ENCODE measurements at regions not wholly inside any gene's neighbourhood (a gene's known extent, or its start where the extent isn't known, plus 50 kb on each side); places are given as distances from the start of the nearest gene placed in this dataset.
"Not testable (repeated sequence)": the region's sequence is repeated elsewhere in the genome, so short reads cannot be mapped to it uniquely, and the experiment has no call there.

DNA sequence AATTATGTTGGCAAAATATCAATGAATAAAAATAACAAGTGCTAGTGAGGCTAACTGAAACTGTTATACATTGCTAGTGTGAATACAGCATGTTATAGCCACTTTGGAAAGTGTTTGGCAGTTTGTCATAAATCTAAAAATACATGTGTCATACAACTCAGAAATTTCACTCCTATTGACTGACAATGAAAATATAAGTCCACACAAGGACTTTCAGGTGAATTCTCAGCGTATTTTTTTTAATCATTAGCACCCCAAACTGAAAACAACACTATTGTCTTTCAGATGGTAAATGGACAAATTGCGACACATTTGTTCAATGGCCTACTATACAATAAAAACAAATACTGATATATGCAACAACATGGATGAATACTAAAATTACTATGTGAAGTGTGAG lies 884.8 kb downstream of the TRIB2 start:
- no peak for DNase-seq

DNA sequence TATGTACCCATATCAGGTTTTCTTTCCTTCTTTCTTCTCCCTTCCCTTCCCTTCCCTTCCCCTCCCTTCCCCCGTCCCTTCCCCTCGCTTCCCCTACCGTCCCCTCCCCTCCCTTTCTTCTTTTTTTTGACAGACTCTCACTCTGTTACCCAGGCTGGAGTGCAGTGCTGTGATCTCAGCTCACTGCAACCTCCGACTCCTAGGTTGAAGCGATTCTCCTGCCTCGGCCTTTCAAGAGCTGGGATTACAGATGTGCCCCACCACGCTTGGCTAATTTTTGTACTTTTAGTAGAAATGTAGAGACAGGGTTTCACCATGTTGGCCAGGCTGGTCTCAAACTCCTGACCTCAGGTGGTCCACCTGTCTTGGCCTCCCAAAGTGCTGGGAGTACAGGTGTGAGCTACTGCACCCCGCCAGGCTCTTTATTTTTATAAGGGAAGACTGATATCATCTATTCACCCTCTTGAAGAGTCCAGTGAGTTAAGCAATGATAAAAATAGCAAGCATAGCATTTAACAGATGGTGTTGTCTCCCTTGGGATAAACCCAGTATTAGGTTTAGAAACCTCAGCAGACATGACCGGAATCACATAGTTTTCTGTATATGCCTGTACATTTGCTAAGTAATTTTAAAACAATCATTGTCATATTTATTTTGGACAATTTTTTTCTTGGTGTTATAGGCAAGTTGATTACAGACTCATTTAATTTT lies 888.4 kb downstream of the TRIB2 start:
- peak in 1 of 3 donors; percentile 20 for DNase-seq

DNA sequence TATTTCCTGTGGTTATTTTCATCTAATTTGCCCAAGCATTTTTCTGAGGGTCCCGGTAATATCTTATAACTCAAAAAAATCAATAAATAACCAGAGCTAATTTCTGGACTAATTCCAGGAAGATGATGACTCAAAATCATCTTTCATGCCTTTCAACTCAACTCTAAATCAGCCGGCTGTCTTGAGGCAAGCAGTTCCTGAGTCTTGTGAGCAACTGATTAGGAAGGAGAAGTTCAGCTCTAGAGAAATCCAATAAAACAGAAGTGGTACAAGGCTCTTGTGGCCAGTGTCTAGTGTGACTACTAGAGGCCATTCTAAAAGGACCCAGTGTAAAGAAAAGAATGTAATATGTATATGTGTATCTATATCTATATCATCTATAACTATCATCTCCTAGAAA lies 890.4 kb downstream of the TRIB2 start:
- DNase-seq, result no peak

DNA sequence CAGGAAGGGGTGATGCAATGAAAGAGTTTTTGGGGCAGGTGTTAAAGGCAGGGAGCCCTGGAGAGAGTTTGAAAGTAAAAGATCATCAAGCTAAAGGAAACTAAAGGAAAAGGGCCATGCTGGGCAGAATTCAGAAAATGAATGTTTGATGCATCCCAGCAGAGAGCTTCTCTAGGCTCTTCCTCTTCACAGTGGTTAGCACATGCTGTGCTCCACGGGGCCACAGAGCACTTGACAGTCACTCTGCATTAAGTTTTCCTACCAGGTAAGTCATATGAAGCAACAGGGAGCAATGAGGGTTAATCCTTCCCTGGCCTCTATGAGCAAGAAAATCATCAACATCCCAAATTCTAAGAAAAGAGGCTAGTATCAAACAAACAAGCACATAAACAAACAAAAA lies 895.2 kb downstream of the TRIB2 start:
- no peak for DNase-seq

DNA sequence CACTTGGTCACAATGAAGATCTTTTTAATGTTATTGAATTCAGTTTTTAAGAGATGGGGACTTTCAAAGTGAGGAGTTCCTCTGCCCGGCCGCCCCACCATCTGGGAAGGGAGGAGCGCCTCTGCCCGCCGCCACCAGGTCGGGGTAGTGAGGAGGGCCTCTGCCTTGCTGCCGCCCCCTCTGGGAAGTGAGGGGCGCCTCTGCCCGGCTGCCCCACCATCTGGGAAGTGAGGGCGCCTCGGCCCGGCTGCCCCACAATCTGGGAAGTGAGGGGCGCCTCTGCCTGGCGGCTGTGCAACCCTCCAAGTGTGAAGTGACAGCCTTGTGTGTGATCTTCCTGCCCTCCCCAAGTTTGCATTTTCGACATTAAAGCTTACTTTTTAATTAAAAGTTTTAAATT lies 899.3 kb downstream of the TRIB2 start:
- no peak for DNase-seq

DNA sequence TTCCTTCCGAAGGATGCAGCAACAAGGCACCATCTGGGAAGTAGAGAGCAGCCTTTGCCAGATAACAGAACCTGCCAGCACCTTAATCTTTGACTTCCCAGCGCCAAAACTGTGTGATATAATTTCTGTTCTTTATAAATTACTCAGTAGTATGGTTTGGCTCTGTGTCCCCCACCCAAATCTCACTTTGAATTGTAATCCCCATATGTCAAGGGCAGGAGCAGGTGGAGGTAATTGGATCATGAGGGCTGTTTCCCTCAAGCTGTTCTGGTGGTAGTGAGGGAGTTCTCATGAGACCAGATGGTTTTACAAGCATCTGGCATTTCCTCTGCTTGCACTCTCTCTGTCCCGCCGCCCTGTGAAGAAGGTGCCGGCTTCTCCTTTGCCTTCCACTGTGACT lies 899.9 kb downstream of the TRIB2 start:
- peak in 1 of 3 donors; percentile 4 for DNase-seq

DNA sequence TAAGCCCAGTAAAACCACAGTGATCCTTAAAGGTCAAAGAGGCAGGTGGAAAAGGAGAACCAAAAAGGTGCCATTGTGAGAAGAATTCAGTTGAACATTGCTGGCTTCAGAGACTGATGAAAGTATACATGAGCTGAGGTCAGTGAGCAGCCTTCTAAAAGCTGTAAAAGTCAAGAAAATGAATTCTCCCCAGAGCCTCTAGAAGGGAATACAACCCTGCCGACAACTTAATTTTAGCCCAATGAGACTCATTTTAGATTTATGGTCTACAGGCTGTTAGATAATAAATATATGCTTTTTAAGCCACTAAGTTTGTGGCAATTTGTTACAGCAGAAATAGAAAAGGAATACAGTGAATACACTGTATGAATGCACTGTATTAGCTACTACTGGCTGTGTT lies 911.4 kb downstream of the TRIB2 start:
- no peak for DNase-seq

DNA sequence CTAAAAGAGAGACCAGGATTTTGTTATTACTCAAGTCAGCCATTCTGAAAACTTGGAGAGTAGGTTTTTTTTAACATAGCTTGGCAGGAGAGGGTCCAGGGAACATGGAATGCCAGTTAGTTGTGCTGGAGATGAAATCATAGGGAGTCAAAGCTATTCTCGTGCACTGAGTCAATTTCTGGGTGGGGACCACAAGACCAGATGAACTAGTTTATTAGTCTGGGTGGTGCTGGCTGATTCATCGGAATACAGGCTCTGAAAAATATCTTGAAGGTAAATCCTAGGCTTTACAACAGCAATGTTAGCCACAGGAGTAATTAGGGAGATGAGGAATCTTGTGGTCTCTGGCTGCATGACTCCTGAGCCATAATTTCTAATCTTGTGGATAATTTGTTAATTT lies 921.4 kb downstream of the TRIB2 start:
- DNase-seq, result no peak

DNA sequence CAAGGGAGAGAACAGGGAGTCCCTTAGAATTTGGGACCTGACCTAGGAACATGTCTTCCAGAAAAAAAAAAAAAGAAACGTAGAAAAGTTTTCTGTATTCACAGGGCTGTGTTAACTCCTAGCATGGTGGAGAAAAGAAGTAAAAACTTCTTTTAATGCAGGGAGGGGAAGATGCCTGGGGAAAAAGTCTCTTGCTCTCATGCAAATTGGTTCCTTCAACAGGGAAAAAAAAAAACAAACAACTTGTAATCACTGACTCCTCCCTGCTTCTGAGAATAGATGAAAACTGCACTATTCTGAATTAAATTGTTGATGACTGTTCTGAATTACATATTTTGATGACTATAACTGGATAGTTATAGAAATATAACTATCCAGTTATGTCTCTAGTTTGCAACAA lies 933.2 kb downstream of the TRIB2 start:
- DNase-seq, result no peak

DNA sequence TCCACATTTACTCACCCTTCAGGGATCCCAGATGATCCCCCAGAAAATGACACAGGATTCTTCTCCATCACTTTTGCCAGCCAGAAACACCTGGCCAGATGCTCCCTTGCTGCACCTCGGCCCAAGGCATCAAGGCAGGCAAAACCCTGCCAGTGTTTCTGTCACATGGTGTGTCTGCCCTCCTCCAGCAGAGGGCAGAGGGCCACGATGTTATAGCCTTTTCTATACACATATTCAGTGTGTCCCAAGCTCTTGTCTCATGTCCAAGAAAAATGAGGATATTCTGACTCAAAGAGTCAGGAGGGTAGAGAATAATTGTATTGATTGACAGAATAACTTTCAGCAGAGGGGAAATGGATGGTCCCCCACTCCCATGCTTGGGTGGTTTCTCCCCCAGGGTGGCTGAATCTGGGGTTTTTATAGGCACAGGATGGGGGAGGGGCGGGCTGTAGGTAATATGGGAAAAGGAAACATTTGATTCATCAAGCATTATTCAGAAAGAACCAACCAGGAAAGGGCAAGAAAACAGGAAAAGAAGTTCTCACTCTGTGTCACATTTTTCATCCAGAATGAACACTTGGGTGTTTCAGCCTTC lies 933.9 kb downstream of the TRIB2 start:
- no peak for DNase-seq

DNA sequence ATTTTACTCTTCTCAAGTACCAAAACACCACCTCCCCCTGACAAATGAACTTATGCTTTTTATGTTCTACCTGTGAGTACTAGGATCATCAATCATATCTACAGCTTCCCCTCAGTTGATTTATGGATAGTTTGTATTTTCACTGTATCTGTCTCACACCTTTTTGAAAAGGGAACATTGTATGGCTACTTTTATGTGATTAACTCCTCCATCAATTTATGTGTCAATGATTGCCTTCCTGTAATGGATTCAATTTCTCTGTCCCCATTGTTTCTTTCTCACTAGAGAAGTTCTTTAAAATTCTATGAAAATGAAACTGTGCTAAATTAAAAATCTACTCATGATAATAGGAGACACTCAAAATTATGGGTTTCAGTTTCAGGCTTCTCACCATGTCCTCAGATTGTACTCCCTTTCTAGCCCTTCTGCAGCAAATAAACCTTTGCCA lies 935.0 kb downstream of the TRIB2 start:
- DNase-seq, result no peak

DNA sequence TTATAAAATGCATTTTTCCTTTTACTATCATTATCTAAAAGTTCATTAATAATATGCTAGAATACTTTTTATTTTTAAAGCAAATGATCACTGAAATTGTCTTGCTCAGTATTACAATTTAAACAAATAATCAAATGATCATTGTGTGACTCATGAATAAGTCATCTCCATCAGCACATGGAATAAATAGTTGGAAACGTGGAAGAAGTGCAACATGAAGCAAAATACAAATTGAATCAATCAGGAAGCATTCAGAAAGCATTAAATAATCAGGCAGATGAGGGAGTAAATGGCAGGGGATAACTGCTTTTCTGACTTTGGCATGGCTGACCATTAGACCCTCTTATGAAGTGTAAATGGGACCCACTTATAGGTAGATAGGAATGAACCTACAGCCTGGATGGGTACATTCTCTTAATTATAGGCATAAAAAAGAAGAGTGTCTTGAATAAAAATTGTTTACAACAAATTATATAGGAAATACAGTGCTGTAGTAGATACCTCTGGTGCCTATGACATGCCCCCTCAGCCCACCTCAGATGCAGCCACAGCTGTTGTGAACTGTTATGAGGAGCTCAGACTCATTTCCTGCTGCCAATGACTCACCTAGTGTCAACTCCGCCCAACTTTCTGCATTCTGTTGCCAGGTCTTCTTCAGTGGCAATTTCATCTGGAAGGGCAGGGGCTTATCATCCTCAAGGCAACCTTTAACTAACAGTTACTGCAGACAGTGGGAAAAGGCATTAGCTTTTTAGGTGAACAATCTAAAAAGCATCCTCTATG lies 936.0 kb downstream of the TRIB2 start:
- peak in 1 of 3 donors; percentile 34 for DNase-seq

DNA sequence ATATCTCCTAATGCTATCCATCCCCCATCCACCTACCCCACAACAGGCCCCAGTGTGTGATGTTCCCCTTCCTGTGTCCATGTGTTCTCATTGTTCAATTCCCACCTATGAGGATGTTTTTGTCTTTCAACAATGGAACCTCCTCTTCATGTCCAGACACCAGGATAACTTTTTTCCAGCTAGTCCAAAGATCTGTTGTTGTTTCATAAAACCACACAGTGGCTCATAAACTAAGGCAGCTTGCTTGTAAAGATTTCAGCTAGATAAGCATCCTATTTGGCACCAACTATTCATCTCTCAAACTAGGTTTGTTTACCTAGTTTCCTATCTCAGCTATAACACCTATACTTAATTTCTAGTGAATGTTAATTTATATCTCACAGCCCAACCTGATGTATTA lies 937.7 kb downstream of the TRIB2 start:
- no peak for DNase-seq

DNA sequence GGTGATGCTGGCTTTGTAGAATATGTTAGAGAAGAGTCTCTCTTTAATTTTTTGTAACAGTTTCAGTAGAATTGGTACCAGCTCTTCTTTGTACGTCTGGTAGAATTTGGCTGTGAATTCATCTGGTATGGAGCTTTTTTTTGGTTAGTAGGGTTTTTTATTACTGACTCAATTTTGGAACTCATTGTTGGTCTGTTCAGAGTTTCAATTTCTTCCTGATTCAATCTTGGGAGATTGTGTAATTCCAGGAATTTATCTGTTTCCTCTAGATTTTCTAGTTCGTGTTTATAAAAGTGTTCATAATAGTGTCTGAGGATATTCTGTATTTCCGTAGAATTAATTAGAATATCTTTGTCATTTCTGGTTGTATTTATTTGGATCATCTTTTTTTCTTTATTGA lies 943.5 kb downstream of the TRIB2 start:
- no peak for DNase-seq

DNA sequence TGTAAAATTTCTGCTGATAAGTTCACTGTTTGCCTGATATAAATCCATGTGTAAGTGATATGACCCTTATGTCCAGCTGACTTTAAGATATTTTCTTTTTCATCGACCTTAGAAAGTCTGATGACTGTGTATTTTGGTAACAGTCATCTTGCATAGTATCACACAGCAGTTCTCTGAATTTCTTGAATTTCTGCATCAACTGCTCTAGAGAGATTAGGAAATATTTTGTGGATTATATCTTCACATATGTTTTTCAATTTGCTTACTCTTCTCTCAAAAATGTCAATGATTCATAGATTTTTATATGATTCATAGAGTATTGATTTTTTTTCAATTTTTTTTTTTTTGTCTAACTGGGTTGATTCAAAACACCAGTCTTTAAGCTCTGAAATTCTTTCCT lies 945.3 kb downstream of the TRIB2 start:
- no peak for DNase-seq

DNA sequence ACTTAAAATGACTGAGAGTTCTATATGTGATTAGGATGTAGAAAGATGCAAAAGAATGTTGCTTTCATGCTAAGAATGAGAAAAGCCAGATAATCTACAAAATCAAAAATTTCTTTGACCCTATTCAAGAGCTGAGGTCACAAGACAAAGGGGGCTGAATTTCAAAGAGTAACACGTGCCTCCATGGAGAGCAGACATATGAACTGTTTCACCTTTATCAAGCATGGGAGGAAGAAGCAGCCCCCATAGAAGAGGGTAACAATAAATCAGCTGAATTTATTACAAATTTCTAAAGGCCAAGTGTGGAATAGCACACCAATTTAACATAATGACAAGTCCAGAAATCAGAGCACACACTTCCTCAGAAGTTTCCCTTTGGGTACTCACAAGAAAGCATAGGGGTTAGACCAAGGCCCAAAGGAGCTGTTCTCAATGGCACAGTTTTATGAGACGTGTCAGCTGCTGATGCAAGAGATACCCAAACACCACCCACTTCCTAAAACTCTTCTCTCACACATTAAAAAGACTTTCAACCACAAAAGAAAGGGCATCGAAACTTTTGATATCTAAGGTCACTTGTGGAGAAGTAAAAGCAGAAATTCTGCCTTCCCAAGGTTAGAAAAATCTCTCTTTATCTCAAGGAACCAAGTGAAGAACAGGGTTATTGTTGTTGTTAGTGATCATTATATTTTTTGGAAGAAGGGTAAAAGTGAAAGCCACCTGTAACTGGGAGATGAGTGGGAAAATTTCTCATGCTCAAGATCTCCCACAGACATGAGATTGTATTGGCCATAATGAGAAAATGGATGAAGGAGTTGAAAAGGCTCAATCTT lies 950.1 kb downstream of the TRIB2 start:
- DNase-seq, result no peak

DNA sequence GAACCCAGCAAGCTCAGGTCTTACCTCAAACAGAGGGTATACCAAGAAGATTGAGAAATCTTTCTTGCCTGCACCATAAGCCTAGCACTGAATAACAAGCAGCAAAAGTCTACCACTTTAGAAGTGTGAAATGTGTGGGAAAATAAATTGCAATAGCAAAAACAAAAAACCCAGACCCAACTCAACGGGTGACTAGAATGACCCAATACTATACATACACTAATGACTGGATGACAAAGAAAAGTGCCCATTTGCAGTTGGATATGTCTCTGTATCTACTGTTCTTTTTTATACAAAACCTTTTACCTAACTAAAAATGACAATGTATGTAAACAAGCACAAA lies 950.6 kb downstream of the TRIB2 start:
- DNase-seq, result no peak

DNA sequence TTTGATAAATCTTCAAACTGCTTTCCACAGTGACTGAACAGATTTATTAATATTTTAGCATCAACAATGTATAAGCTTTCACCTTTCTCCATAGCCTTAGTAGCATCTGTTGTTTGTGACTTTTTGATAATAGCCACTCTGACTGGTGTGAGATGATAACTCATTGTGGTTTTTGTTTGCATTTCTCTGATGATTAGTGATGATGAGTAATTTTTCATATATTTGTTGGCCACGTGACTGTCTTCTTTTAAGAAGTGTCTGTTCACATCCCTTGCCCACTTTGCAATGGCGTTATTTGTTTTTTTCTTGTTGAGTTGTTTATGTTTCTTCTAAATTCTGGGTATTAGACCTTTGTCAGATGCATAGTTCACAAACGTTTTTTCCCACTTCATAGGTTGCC lies 952.9 kb downstream of the TRIB2 start:
- no peak for DNase-seq

DNA sequence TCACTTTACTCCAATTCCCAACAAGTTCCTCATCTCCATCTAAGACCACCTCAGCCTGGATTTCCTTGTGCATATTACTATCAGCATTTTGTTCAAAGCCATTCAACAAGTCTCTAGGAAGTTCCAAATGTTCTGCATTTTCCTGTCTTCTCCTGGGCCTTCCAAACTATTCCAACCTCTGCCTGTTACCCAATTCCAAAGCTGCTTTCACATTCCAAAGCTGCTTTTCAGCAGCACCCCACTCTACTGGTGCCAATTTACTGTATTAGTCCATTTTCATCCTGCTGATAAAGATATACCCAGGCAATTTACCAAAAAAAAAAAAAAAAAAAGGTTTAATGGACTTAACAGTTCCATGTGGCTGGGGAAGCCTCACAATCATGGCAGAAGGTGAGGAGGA lies 957.1 kb downstream of the TRIB2 start:
- DNase-seq, result not testable (repeated sequence)

DNA sequence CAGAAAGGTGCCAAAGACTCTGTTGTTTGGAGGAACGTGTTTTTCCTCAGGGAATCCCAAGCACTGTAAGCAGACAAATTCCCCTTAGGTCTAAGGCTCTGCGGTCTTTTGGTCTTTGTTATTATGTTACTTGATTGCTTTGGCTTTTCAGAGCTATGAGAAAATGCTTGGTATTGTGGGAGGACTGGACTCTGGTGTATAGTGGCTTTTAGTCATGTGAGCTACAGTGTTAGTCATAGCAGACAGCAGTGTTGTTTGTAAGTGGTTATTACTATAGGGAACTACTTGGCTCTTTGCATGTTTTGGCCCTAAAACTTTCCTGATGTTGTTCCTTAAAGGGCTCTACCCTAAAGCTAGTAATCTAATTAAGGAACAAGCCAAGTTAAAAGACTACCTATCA lies 956.2 kb upstream of the LRATD1 start:
- no peak for DNase-seq

DNA sequence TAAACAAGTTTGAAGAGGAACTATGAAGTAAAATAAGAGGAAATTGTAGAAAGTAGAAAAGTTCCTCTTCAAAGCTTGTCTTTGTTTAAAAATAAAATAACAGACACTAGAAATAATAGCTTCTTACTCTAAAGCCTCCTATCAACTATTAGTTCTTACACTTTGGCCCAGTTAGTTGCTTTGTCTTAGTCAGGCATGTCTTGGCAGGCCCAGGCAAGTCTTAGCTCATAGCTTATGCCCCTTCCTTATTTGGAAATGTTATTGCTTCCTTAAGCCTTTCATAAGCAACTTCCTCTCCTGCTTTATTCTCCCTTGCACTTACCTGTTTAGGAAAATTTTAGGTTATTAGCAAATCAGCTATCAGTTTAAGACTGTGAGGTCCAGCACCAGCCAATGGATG lies 950.6 kb upstream of the LRATD1 start:
- no peak for DNase-seq

DNA sequence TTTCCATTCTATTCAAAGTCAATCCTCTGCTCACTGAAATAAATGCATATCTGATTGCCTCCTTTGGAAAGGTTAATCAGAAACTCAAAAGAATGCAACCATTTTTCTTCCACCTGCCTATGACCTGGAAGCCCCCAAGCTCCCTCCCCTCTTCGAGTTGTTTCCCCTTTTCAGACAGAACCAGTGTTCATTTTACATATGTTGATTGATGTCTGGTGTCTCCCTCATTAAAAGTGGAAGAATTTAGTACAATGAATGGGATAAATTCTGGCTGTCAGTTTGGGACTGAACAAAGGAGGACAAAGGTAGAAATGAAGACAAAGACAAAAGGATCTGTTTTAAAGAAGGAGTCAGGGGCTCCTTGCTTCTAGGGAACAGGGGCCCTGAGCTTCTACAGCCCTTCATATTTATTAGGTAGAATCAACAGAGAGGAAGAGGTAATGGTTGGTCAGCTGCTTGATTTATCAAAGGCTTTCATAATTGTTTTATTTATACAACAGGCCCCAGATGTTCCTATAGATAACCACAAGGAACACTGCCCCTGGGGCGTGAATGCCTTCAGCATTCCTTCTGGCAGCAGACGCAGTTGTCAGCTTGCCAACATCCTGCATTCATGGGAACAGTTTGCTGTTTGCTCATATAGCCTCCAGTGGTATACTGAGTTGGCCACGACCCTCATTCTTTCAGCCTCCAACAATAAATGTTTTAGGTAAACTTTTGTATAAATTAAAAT lies 949.8 kb upstream of the LRATD1 start:
- peak; percentile 3 to 27 (median 9) for DNase-seq

Data from muscle of back (tissue), 3 donors.